Endothelial cell (in vitro differentiated cells): ENCODE measurements at regions not wholly inside any gene's neighbourhood (a gene's known extent, or its start where the extent isn't known, plus 50 kb on each side); places are given as distances from the start of the nearest gene placed in this dataset.

Experiments used
- DNase-seq: peaks from one replicate; pipeline ENCODE4 v3.0.0; 2021; ENCODE audit warnings: low spot score
- H3K27ac Mint-ChIP-seq: one replicate; pipeline ENCODE4 v1.8.0; 2021; ENCODE audit warnings: mixed read lengths, inconsistent platforms; ENCODE audit not compliant: unreplicated experiment
- H3K27me3 Mint-ChIP-seq: one replicate; pipeline ENCODE4 v1.8.0; 2021; ENCODE audit warnings: mild to moderate bottlenecking, moderate library complexity, mixed read lengths, inconsistent platforms; ENCODE audit not compliant: unreplicated experiment
- H3K36me3 Mint-ChIP-seq: one replicate; pipeline ENCODE4 v1.8.0; 2021; ENCODE audit warnings: mild to moderate bottlenecking, low read depth, mixed read lengths, inconsistent platforms; ENCODE audit not compliant: unreplicated experiment
- H3K4me1 Mint-ChIP-seq: one replicate; pipeline ENCODE4 v1.8.0; 2021; ENCODE audit warnings: mild to moderate bottlenecking, mixed read lengths, inconsistent platforms; ENCODE audit not compliant: unreplicated experiment
- H3K4me3 Mint-ChIP-seq: one replicate; pipeline ENCODE4 v1.8.0; 2021; ENCODE audit warnings: mild to moderate bottlenecking, mixed read lengths, inconsistent platforms; ENCODE audit not compliant: unreplicated experiment
- H3K9me3 Mint-ChIP-seq: one replicate; pipeline ENCODE4 v1.8.0; 2021; ENCODE audit warnings: mixed read lengths, inconsistent platforms; ENCODE audit not compliant: unreplicated experiment
- TF ChIP-seq, protein P1 (sequence below): fragments of 200-600 bp; sonication (generic); IDR thresholded peaks from one replicate; pipeline ENCODE4 v1.5.0; 2021; ENCODE audit warnings: antibody characterized with exemption; ENCODE audit not compliant: unreplicated experiment

GRCh38 chr7:32357535-32358277 lies 132.5 kb downstream of the LSM5 start:
- H3K9me3 Mint-ChIP-seq = no peaks in the 10 kb centered on the region
- peak; percentile 13 for DNase-seq
- H3K4me1 Mint-ChIP-seq = no peaks in the 10 kb centered on the region
- TF ChIP-seq, protein P1, sequence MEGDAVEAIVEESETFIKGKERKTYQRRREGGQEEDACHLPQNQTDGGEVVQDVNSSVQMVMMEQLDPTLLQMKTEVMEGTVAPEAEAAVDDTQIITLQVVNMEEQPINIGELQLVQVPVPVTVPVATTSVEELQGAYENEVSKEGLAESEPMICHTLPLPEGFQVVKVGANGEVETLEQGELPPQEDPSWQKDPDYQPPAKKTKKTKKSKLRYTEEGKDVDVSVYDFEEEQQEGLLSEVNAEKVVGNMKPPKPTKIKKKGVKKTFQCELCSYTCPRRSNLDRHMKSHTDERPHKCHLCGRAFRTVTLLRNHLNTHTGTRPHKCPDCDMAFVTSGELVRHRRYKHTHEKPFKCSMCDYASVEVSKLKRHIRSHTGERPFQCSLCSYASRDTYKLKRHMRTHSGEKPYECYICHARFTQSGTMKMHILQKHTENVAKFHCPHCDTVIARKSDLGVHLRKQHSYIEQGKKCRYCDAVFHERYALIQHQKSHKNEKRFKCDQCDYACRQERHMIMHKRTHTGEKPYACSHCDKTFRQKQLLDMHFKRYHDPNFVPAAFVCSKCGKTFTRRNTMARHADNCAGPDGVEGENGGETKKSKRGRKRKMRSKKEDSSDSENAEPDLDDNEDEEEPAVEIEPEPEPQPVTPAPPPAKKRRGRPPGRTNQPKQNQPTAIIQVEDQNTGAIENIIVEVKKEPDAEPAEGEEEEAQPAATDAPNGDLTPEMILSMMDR = no peak
- peaks cover 5% of the 10 kb centered on the region for H3K27me3 Mint-ChIP-seq
- no peaks in the 10 kb centered on the region for H3K36me3 Mint-ChIP-seq
- H3K27ac Mint-ChIP-seq = no peak overlapping the region
- H3K4me3 Mint-ChIP-seq = no peak overlapping the region

DNA sequence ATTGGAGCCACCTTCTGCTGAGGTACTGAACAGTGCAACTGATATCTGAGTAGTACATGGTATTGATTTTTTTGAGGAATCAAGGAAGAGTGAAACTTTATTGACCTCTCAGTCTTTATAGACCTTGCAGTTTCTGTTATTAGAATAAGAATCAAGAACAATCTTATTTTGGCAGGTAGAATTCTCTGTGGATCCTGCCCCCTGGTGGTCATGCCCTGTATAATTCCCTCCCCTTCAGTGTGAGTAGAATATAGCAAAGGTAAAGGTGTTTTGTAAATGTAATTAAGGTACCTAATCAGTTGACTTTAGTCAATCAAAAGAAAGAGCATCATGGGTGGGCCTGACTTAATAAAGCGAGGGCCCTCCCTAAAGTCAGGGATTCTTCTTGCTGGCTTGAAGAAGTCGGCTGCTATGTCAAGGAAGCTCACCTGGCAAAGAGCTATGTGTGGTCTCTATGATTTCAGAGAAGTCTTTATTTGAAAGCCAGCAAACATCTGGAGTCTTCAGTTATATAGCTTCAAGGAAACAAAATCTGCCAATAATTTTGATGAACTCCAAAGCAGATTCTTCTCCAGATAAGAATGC lies 142.8 kb downstream of the LSM5 start:
- H3K9me3 Mint-ChIP-seq = no peaks in the 10 kb centered on the region
- peaks cover 1% of the 10 kb centered on the region for H3K27me3 Mint-ChIP-seq
- H3K36me3 Mint-ChIP-seq = no peaks in the 10 kb centered on the region
- DNase-seq = no peak
- peaks cover 4% of the 10 kb centered on the region for H3K4me1 Mint-ChIP-seq
- H3K4me3 Mint-ChIP-seq = no peak overlapping the region
- H3K27ac Mint-ChIP-seq = no peak overlapping the region
- TF ChIP-seq, protein P1 = peak; percentile 84

GRCh38 chr7:32346253-32346652 lies 143.9 kb downstream of the LSM5 start:
- peaks cover 1% of the 10 kb centered on the region for H3K27me3 Mint-ChIP-seq
- H3K4me1 Mint-ChIP-seq = peaks cover 4% of the 10 kb centered on the region
- H3K27ac Mint-ChIP-seq = no peak overlapping the region
- DNase-seq = no peak
- no peaks in the 10 kb centered on the region for H3K9me3 Mint-ChIP-seq
- H3K4me3 Mint-ChIP-seq = no peak overlapping the region
- no peaks in the 10 kb centered on the region for H3K36me3 Mint-ChIP-seq
- TF ChIP-seq, protein P1 = no peak

GRCh38 chr7:32336726-32337125 lies 153.5 kb downstream of the LSM5 start:
- Mint-ChIP-seq H3K36me3 (no peaks in the 10 kb centered on the region), H3K27ac (no peak overlapping the region), H3K4me3 (no peak overlapping the region), H3K9me3 (no peaks in the 10 kb centered on the region), H3K27me3 (no peaks in the 10 kb centered on the region), H3K4me1 (no peaks in the 10 kb centered on the region)
- DNase-seq = no peak
- TF ChIP-seq, protein P1 = no peak

GRCh38 chr7:32335107-32335506 lies 155.1 kb downstream of the LSM5 start:
- DNase-seq = no peak
- Mint-ChIP-seq H3K27me3 (no peaks in the 10 kb centered on the region), H3K27ac (no peak overlapping the region), H3K4me3 (no peak overlapping the region), H3K36me3 (no peaks in the 10 kb centered on the region), H3K9me3 (no peaks in the 10 kb centered on the region), H3K4me1 (no peaks in the 10 kb centered on the region)
- TF ChIP-seq, protein P1 = no peak
